K562 (cell line): ENCODE measurements at regions not wholly inside any gene's neighbourhood (a gene's known extent, or its start where the extent isn't known, plus 50 kb on each side); places are given as distances from the start of the nearest gene placed in this dataset.

ENCODE experiments used
- ATAC-seq: fragments of 200-7000 bp; cut with Tn5 transposase; 3 replicates; pipeline ENCODE4 v1.9.1; 2020; ENCODE audit warnings: moderate library complexity
- BruUV-seq: library from RNA; stranded (reverse); fragments of 400-500 nt; replicated peaks from 2 replicates; lab custom pipeline; 2021; lab: Mats Ljungman, UMichigan
- CTCF ChIA-PET: fragments of 300-600 bp; formaldehyde crosslinking; extraction: SDS; loops from one replicate; lab custom pipeline; 2021; ENCODE audit warnings: low intra/inter-chr PET ratio; lab: Yijun Ruan, JAX
- POLR2A ChIA-PET: fragments of 300-600, 350-650 bp; sonication (Branson Sonifier 250); formaldehyde crosslinking; extraction: SDS; loops from one replicate; lab custom pipeline; 2021; ENCODE audit warnings: antibody characterized with exemption, inconsistent platforms; lab: Yijun Ruan, JAX
- DNase-seq, 4 experiments: peaks; one replicate each; pipeline versions ENCODE4 v3.0.0 to v3.0.0-alpha.2; 2011 to 2018; ENCODE audit warnings: low spot score in 3 of 4, mixed read lengths in 3 of 4; ENCODE audit errors: extremely low read depth in 1 of 4
- FAIRE-seq: peaks from 2 replicates; lab custom pipeline; 2011; peaks lifted over from hg19 to GRCh38; lab: Jason Lieb, UNC
- H2AFZ ChIP-seq: 2 replicates; pipeline ENCODE4 v1.6.0; 2011; ENCODE audit warnings: low read depth, low read length, control low read depth, inconsistent platforms
- H3K27ac ChIP-seq: fragments of 200-600 bp; 3 replicates; pipeline ENCODE4 v1.8.0; 2011; ENCODE audit warnings: low read depth, mild to moderate bottlenecking, control low read depth, inconsistent platforms, low read length, moderate library complexity, mixed read lengths; ENCODE audit errors: extremely low read depth
- H3K27me3 ChIP-seq, 2 experiments: fragments of 300-600 bp in 1 of 2; 2 replicates in 1 of 2; 3 replicates in 1 of 2; pipeline versions ENCODE4 v1.6.0 to v1.8.0; 2011; ENCODE audit warnings: inconsistent platforms in 2 of 2, low read length in 2 of 2, mild to moderate bottlenecking in 1 of 2, mixed read lengths in 1 of 2, moderate library complexity in 1 of 2; ENCODE audit not compliant: control insufficient read depth in 2 of 2, insufficient read depth in 2 of 2
- H3K36me3 ChIP-seq: fragments of 300-600 bp; 3 replicates; pipeline ENCODE4 v1.8.0; 2011; ENCODE audit warnings: mild to moderate bottlenecking, low read length, inconsistent platforms; ENCODE audit not compliant: control insufficient read depth, insufficient read depth
- H3K4me1 ChIP-seq, 2 experiments: fragments of 200-600 bp in 1 of 2; replicated peaks in 1 of 2; 2 replicates in 1 of 2; 3 replicates in 1 of 2; pipeline versions ENCODE4 v1.5.1 to v1.8.0; 2011; ENCODE audit warnings: inconsistent platforms in 2 of 2, low read length in 2 of 2, mild to moderate bottlenecking in 1 of 2, mixed read lengths in 1 of 2, moderate library complexity in 1 of 2; ENCODE audit not compliant: control insufficient read depth in 2 of 2, insufficient read depth in 2 of 2
- H3K4me2 ChIP-seq: 2 replicates; pipeline ENCODE4 v1.6.1; 2011; ENCODE audit warnings: low read length, control low read depth, inconsistent platforms, mixed read lengths; ENCODE audit not compliant: insufficient read depth
- H3K4me3 ChIP-seq: fragments of 200-600 bp; sonication (generic), shearing (Covaris generic); 2 replicates; pipeline ENCODE4 v1.5.1; 2016; ENCODE audit warnings: control low read depth, inconsistent platforms
- H3K79me2 ChIP-seq: fragments of 200-600 bp; 3 replicates; pipeline ENCODE4 v1.8.0; 2011; ENCODE audit warnings: low read length, inconsistent platforms; ENCODE audit not compliant: control insufficient read depth, insufficient read depth
- H3K9ac ChIP-seq, 2 experiments: 2 replicates each; pipeline versions ENCODE4 v1.6.0 to v1.6.1; 2011; ENCODE audit warnings: low read depth in 2 of 2, low read length in 2 of 2, control low read depth in 1 of 2, inconsistent platforms in 1 of 2, mild to moderate bottlenecking in 1 of 2, mixed read lengths in 1 of 2; ENCODE audit not compliant: insufficient read depth in 1 of 2
- H3K9me1 ChIP-seq: one replicate; pipeline ENCODE4 v1.6.0; 2011; ENCODE audit warnings: inconsistent platforms, mild to moderate bottlenecking, low read length, moderate library complexity; ENCODE audit not compliant: control insufficient read depth, insufficient read depth
- H3K9me3 ChIP-seq: replicated peaks from 2 replicates; pipeline ENCODE4 v1.5.1; 2011; ENCODE audit warnings: low read depth, low read length, inconsistent platforms; ENCODE audit not compliant: control insufficient read depth, insufficient read depth
- H4K20me1 ChIP-seq: replicated peaks from 2 replicates; pipeline ENCODE4 v1.6.1; 2011; ENCODE audit warnings: low read length, inconsistent platforms, mixed read lengths; ENCODE audit not compliant: control insufficient read depth, insufficient read depth
- ARNT ChIP-seq, 2 experiments: fragments of 450-650 bp; IDR thresholded peaks; 2 replicates each; pipeline ENCODE4 v1.6.1; 2016; ENCODE audit warnings: mild to moderate bottlenecking in 1 of 2
- ASH1L ChIP-seq: fragments of 450-650 bp; IDR thresholded peaks from 2 replicates; pipeline ENCODE4 v1.6.1; 2018; ENCODE audit warnings: borderline replicate concordance, mild to moderate bottlenecking, low read depth; ENCODE audit not compliant: partially characterized antibody
- BCOR ChIP-seq: fragments of 450-650 bp; IDR thresholded peaks from 2 replicates; pipeline ENCODE4 v1.6.1; 2016
- CEBPG ChIP-seq, 3 experiments: fragments of 200-800 bp in 1 of 3; sonication (Bioruptor generic) in 1 of 3; sonication (generic) in 1 of 3; formaldehyde crosslinking in 1 of 3; IDR thresholded peaks in 2 of 3; conservative IDR thresholded peaks in 1 of 3; 2 replicates each; pipeline versions ENCODE4 v1.6.1 to v1.8.0; 2016 to 2022; ENCODE audit warnings: missing compliant biosample characterization in 2 of 3, missing genetic modification characterization in 2 of 3, mild to moderate bottlenecking in 1 of 3, missing genetic modification reagents in 1 of 3
- ETV5 ChIP-seq: sonication (generic); formaldehyde crosslinking; IDR thresholded peaks from 2 replicates; pipeline ENCODE4 v1.4.0; 2020; ENCODE audit warnings: low read depth, mild to moderate bottlenecking, missing genetic modification reagents
- GABPB1 ChIP-seq: sonication (generic); formaldehyde crosslinking; IDR thresholded peaks from 2 replicates; pipeline ENCODE4 v1.8.0; 2022; ENCODE audit warnings: mild to moderate bottlenecking, missing genetic modification reagents
- HNRNPLL ChIP-seq: fragments of 200-400 bp; formaldehyde crosslinking; IDR thresholded peaks from 2 replicates; pipeline ENCODE4 v1.6.1; 2017; ENCODE audit warnings: low read length, low read depth, mild to moderate bottlenecking; ENCODE audit not compliant: poor library complexity, severe bottlenecking
- KDM1A ChIP-seq, 2 experiments: fragments of 450-650 bp; IDR thresholded peaks; 2 replicates each; pipeline ENCODE4 v1.6.1; 2016; ENCODE audit warnings: mild to moderate bottlenecking in 2 of 2
- KHSRP ChIP-seq: fragments of 450-650 bp; IDR thresholded peaks from 2 replicates; pipeline ENCODE4 v1.6.1; 2017
- NR2F6 ChIP-seq: fragments of 450-650 bp; formaldehyde crosslinking; IDR thresholded peaks from 2 replicates; pipeline ENCODE4 v1.4.0; 2020; ENCODE audit warnings: mild to moderate bottlenecking
- SIN3B ChIP-seq: fragments of 450-650 bp; IDR thresholded peaks from 2 replicates; pipeline ENCODE4 v1.6.1; 2017; ENCODE audit warnings: low read depth, mild to moderate bottlenecking, moderate library complexity
- XRCC3 ChIP-seq: fragments of 450-650 bp; IDR thresholded peaks from 2 replicates; pipeline ENCODE4 v1.6.1; 2017; ENCODE audit warnings: mild to moderate bottlenecking, moderate library complexity
- ZNF282 ChIP-seq: sonication (generic); formaldehyde crosslinking; IDR thresholded peaks from 2 replicates; pipeline ENCODE4 v1.8.1; 2023; ENCODE audit warnings: missing genetic modification reagents
- ZNF354B ChIP-seq: fragments of 250-450 bp; sonication (Bioruptor Pico); IDR thresholded peaks from 2 replicates; pipeline ENCODE4 v1.4.0; 2020
- ZNF436 ChIP-seq: fragments of 250-450, 450-650 bp; sonication (Bioruptor Pico); formaldehyde crosslinking; IDR thresholded peaks from 2 replicates; pipeline ENCODE4 v1.7.0; 2020; ENCODE audit warnings: mild to moderate bottlenecking
- ZNF77 ChIP-seq: fragments of 250-450 bp; sonication (Bioruptor Pico); IDR thresholded peaks from 2 replicates; pipeline ENCODE4 v1.5.0; 2020
- WGBS: fragments of 100-300 bp; shearing (Covaris generic); methylation state at CpG from one replicate; pipeline ENCODE4 v1.1.6; 2016; ENCODE audit warnings: low coverage, mixed read lengths; ENCODE audit not compliant: insufficient coverage; ENCODE audit errors: missing lambda C conversion rate; 5-methylcytosine and 5-hydroxymethylcytosine counted together
- in situ Hi-C: fragments of 300-500 bp; cut with MboI; formaldehyde crosslinking; loops from 4 replicates; pipeline ENCODE4 v1.15.0; 2018; ENCODE audit warnings: inconsistent platforms, mixed read lengths
- intact Hi-C: fragments of 100-400 bp; cut with micrococcal nuclease; formaldehyde crosslinking; loops from 2 replicates; pipeline ENCODE4 v1.14.2; 2022

- Histone ChIP-seq H2AFZ (no peak overlapping the region), H3K4me3 (no peak overlapping the region), H3K27ac (no peak overlapping the region), H3K9me3 (no peaks in the 10 kb centered on the region), H3K27me3 (no peaks in the 10 kb centered on the region), H3K79me2 (no peaks in the 10 kb centered on the region), H3K36me3 (no peaks in the 10 kb centered on the region), H3K4me2 (no peak overlapping the region), H3K9ac (no peak overlapping the region), H3K4me1 (no peaks in the 10 kb centered on the region), H4K20me1 (no peaks in the 10 kb centered on the region), H3K9me1 (no peaks in the 10 kb centered on the region)
- no peak for ATAC-seq
- FAIRE-seq: no peak
- TF ChIP-seq KDM1A (IDR thresholded peaks at IDR 0.05) (no peak), ETV5 (CRISPR knock-in tag) (no peak)
- in situ Hi-C loops: no loop called here
- POLR2A ChIA-PET: no interaction called here
- intact Hi-C loops: no loop called here
- CTCF ChIA-PET: no interaction called here
- DNase-seq: no peak
- WGBS: 0% methylated on average over 2 of the region's 2 CpGs
- no TSS peak for BruUV-seq
These were observed 174.0 kb upstream of the NREP start for GRCh38 chr5:111930905-111931461.

- Histone ChIP-seq H4K20me1 (no peaks in the 10 kb centered on the region), H3K9me1 (no peaks in the 10 kb centered on the region), H3K9me3 (no peaks in the 10 kb centered on the region), H3K4me1 (no peaks in the 10 kb centered on the region), H3K4me2 (no peak overlapping the region), H2AFZ (no peak overlapping the region), H3K9ac (no peak overlapping the region), H3K27ac (no peak overlapping the region), H3K36me3 (no peaks in the 10 kb centered on the region), H3K4me3 (no peak overlapping the region), H3K79me2 (no peaks in the 10 kb centered on the region), H3K27me3 (no peaks in the 10 kb centered on the region)
- intact Hi-C loops: no loop called here
- WGBS: 0% methylated on average over 1 of the region's 1 CpG
- DNase-seq (no peak), ATAC-seq (no peak), FAIRE-seq (no peak)
- no TSS peak for BruUV-seq
- ChIA-PET CTCF (no interaction called here), POLR2A (no interaction called here)
- in situ Hi-C loops: no loop called here
- TF ChIP-seq GABPB1 (CRISPR knock-in tag) (no peak), SIN3B (no peak), ZNF77 (CRISPR knock-in tag) (no peak), ASH1L (no peak), ZNF436 (no peak), CEBPG (CRISPR knock-in tag; IDR thresholded peaks at IDR 0.05) (no peak), CEBPG (tag; conservative IDR thresholded peaks at IDR 0.05 in 1 of 2, IDR thresholded peaks at IDR 0.05 in 1 of 2) (no peak), ZNF354B (CRISPR knock-in tag) (no peak), ARNT (IDR thresholded peaks at IDR 0.05) (no peak), KHSRP (no peak), XRCC3 (no peak), HNRNPLL (no peak), NR2F6 (no peak), ETV5 (CRISPR knock-in tag) (no peak), BCOR (no peak), ZNF282 (CRISPR knock-in tag) (no peak)
These were observed 173.5 kb upstream of the NREP start for GRCh38 chr5:111930449-111930848.
